HEK293 (cell line): ENCODE measurements at regions not wholly inside any gene's neighbourhood (a gene's known extent, or its start where the extent isn't known, plus 50 kb on each side); places are given as distances from the start of the nearest gene placed in this dataset.

Experiments used
- CTCF ChIA-PET: fragments of 350-600 bp; formaldehyde crosslinking; extraction: SDS; loops from one replicate; lab custom pipeline; 2021; ENCODE audit warnings: antibody characterized with exemption; lab: Yijun Ruan, JAX
- POLR2A ChIA-PET: fragments of 300-600 bp; formaldehyde crosslinking; extraction: SDS; loops from one replicate; lab custom pipeline; 2020; ENCODE audit warnings: antibody characterized with exemption, inconsistent platforms; lab: Yijun Ruan, JAX
- H3K27ac ChIP-seq: fragments of 200-500 bp; sonication (Bioruptor generic); 2 replicates; pipeline ENCODE4 v1.5.1; 2014; ENCODE audit warnings: low read depth, low read length, control low read depth, inconsistent platforms; ENCODE audit errors: extremely low read depth
- H3K36me3 ChIP-seq, 2 experiments: fragments of 200-500 bp in 1 of 2; sonication (Bioruptor generic) in 1 of 2; 1 replicate in 1 of 2; 2 replicates in 1 of 2; pipeline ENCODE4 v1.5.1; 2014 to 2017; ENCODE audit warnings: inconsistent platforms in 2 of 2, low read length in 2 of 2; ENCODE audit not compliant: control insufficient read depth in 2 of 2, insufficient read depth in 1 of 2
- H3K4me1 ChIP-seq: fragments of 200-500 bp; sonication (Bioruptor generic); 2 replicates; pipeline ENCODE4 v1.5.1; 2014; ENCODE audit warnings: mild to moderate bottlenecking, low read length, inconsistent platforms; ENCODE audit not compliant: control insufficient read depth, insufficient read depth
- H3K4me3 ChIP-seq: 2 replicates; pipeline ENCODE4 v1.5.1; 2011; ENCODE audit warnings: low read depth, mild to moderate bottlenecking, control low read depth, low read length, moderate library complexity
- H3K9me3 ChIP-seq: fragments of 200-500 bp; sonication (Bioruptor generic); 2 replicates; pipeline ENCODE4 v1.5.1; 2014; ENCODE audit warnings: low read depth, low read length, inconsistent platforms; ENCODE audit not compliant: control insufficient read depth, insufficient read depth
- BCL11A ChIP-seq: fragments of 450-650 bp; formaldehyde crosslinking; IDR thresholded peaks from 2 replicates; pipeline ENCODE4 v1.5.1; 2016; ENCODE audit warnings: low read depth, missing biosample characterization, missing genetic modification characterization
- BCL11B ChIP-seq: fragments of 450-650 bp; formaldehyde crosslinking; IDR thresholded peaks from 2 replicates; pipeline ENCODE4 v1.5.1; 2016; ENCODE audit warnings: low read depth, missing biosample characterization, missing genetic modification characterization
- HOXD13 ChIP-seq: sonication (generic); formaldehyde crosslinking; IDR thresholded peaks from 2 replicates; pipeline ENCODE4 v1.8.0; 2022; ENCODE audit warnings: missing genetic modification reagents, borderline replicate concordance
- INSM2 ChIP-seq: fragments of 450-650 bp; formaldehyde crosslinking; IDR thresholded peaks from 2 replicates; pipeline ENCODE4 v1.5.1; 2016; ENCODE audit warnings: missing biosample characterization, missing genetic modification characterization
- ZBTB7A ChIP-seq: fragments of 450-650 bp; formaldehyde crosslinking; IDR thresholded peaks from 2 replicates; pipeline ENCODE4 v1.5.1; 2016; ENCODE audit warnings: low read depth, missing biosample characterization, missing genetic modification characterization
- ZNF133 ChIP-seq: fragments of 450-650 bp; formaldehyde crosslinking; IDR thresholded peaks from 2 replicates; pipeline ENCODE4 v1.5.1; 2016; ENCODE audit warnings: missing biosample characterization, missing genetic modification characterization
- ZNF248 ChIP-seq: fragments of 450-650 bp; formaldehyde crosslinking; IDR thresholded peaks from 2 replicates; pipeline ENCODE4 v1.5.1; 2017; ENCODE audit warnings: missing biosample characterization, missing genetic modification characterization
- ZNF280D ChIP-seq: fragments of 450-650 bp; formaldehyde crosslinking; IDR thresholded peaks from 2 replicates; pipeline ENCODE4 v1.5.1; 2016; ENCODE audit warnings: missing biosample characterization, missing genetic modification characterization
- ZNF433 ChIP-seq: fragments of 450-650 bp; formaldehyde crosslinking; IDR thresholded peaks from 2 replicates; pipeline ENCODE4 v1.5.1; 2016; ENCODE audit warnings: missing biosample characterization, missing genetic modification characterization, low read depth
- ZNF501 ChIP-seq: fragments of 450-650 bp; formaldehyde crosslinking; IDR thresholded peaks from 2 replicates; pipeline ENCODE4 v1.5.1; 2016; ENCODE audit warnings: missing biosample characterization, missing genetic modification characterization
- ZNF585B ChIP-seq: fragments of 450-650 bp; formaldehyde crosslinking; IDR thresholded peaks from 2 replicates; pipeline ENCODE4 v1.5.1; 2016; ENCODE audit warnings: missing biosample characterization, missing genetic modification characterization
- ZNF621 ChIP-seq: fragments of 450-650 bp; formaldehyde crosslinking; IDR thresholded peaks from 2 replicates; pipeline ENCODE4 v1.5.1; 2017; ENCODE audit warnings: missing biosample characterization, missing genetic modification characterization
- ZNF768 ChIP-seq: fragments of 450-650 bp; formaldehyde crosslinking; IDR thresholded peaks from 2 replicates; pipeline ENCODE4 v1.5.1; 2018; ENCODE audit warnings: missing biosample characterization, mild to moderate bottlenecking, missing genetic modification characterization
- ZNF791 ChIP-seq: fragments of 450-650 bp; formaldehyde crosslinking; IDR thresholded peaks from 2 replicates; pipeline ENCODE4 v1.5.1; 2016; ENCODE audit warnings: missing biosample characterization, missing genetic modification characterization

- H3K4me1 ChIP-seq: no peaks in the 10 kb centered on the region
- no peak overlapping the region for H3K27ac ChIP-seq
- H3K9me3 ChIP-seq: no peaks in the 10 kb centered on the region
- POLR2A ChIA-PET: no interaction called here
- no peaks in the 10 kb centered on the region for H3K36me3 ChIP-seq
- CTCF ChIA-PET: no interaction called here
- no peak overlapping the region for H3K4me3 ChIP-seq
- no peak for TF ChIP-seq ZNF768 (tag by site-specific recombination)
- TF ChIP-seq ZNF433 (tag by site-specific recombination): no peak
These were observed 819.1 kb downstream of the KCNJ18 start for GRCh38 chr17:22511431-22511830.

- H3K4me1 ChIP-seq: no peaks in the 10 kb centered on the region
- H3K27ac ChIP-seq: no peak overlapping the region
- H3K4me3 ChIP-seq: no peak overlapping the region
- POLR2A ChIA-PET: no interaction called here
- no peak for TF ChIP-seq BCL11B (tag by site-specific recombination)
- no peaks in the 10 kb centered on the region for H3K9me3 ChIP-seq
- CTCF ChIA-PET: interaction anchor here (1.1 kb wide), 1 partner anchor 16 kb away, joined by 4 read pairs; no protein-coding TSS in a partner anchor
- H3K36me3 ChIP-seq: no peaks in the 10 kb centered on the region
These were observed 819.7 kb downstream of the KCNJ18 start for GRCh38 chr17:22512057-22512456.

GRCh38 chr17:22512506-22512905, 820.2 kb downstream of the KCNJ18 start:
- CTCF ChIA-PET: interaction anchor here (0.6 to 1.1 kb wide), 3 partner anchors 17 to 76 kb away, joined by 3 to 5 read pairs (median 4); no protein-coding TSS in a partner anchor
- Histone ChIP-seq H3K36me3 (no peaks in the 10 kb centered on the region), H3K9me3 (no peaks in the 10 kb centered on the region)

GRCh38 chr17:22512997-22513538, 820.7 kb downstream of the KCNJ18 start:
- Histone ChIP-seq H3K36me3 (no peaks in the 10 kb centered on the region), H3K4me3 (no peak overlapping the region), H3K4me1 (no peaks in the 10 kb centered on the region), H3K27ac (no peak overlapping the region), H3K9me3 (no peaks in the 10 kb centered on the region)
- CTCF ChIA-PET: interaction anchor here (0.6 to 1.1 kb wide), 5 partner anchors 11 to 77 kb away, joined by 3 to 5 read pairs (median 4); no protein-coding TSS in a partner anchor
- no peak for TF ChIP-seq ZNF133 (tag by site-specific recombination)
- no peak for TF ChIP-seq ZNF621 (tag by site-specific recombination)
- TF ChIP-seq ZNF280D (tag by site-specific recombination): no peak
- no peak for TF ChIP-seq INSM2 (tag by site-specific recombination)
- POLR2A ChIA-PET: no interaction called here

More at GRCh38 chr17:22512506-22512905, 820.2 kb downstream of the KCNJ18 start:
- H3K4me1 ChIP-seq: no peaks in the 10 kb centered on the region
- TF ChIP-seq ZNF585B (tag by site-specific recombination) (no peak), ZNF248 (tag by site-specific recombination) (no peak), ZNF433 (tag by site-specific recombination) (no peak), ZNF501 (tag by site-specific recombination) (no peak), ZNF791 (tag by site-specific recombination) (no peak), ZBTB7A (no peak), BCL11A (no peak), HOXD13 (CRISPR knock-in tag) (no peak)
- TF ChIP-seq, all 188 proteins: peak for 0
- H3K4me3 ChIP-seq: no peak overlapping the region
- no peak overlapping the region for H3K27ac ChIP-seq
- POLR2A ChIA-PET: no interaction called here
